ENCODE measurements at regions not wholly inside any gene's neighbourhood (a gene's known extent, or its start where the extent isn't known, plus 50 kb on each side); places are given as distances from the start of the nearest gene placed in this dataset.
"Not testable (repeated sequence)": the region's sequence is repeated elsewhere in the genome, so short reads cannot be mapped to it uniquely, and the experiment has no call there.

GRCh38 chr5:44117947-44118346 lies 271.3 kb downstream of the FGF10 start:
- not testable (repeated sequence) for DNase-seq; H3K9me3 ChIP-seq (ENCODE audit: control insufficient read depth, low read length); H3K4ac ChIP-seq (ENCODE audit: low read depth in 1 of 2, low read length in 2 of 2); H3K79me1 ChIP-seq (replicated peaks; ENCODE audit: low read length, poor library complexity, severe bottlenecking); H3K9ac ChIP-seq (ENCODE audit: low read length); H3K23ac ChIP-seq (ENCODE audit: low read length in 2 of 2); H2AFZ ChIP-seq (ENCODE audit: low read depth, low read length); H3K36me3 ChIP-seq (ENCODE audit: control insufficient read depth in 1 of 2, insufficient read depth in 2 of 2, low read depth in 1 of 2, low read length in 2 of 2); H3K18ac ChIP-seq (ENCODE audit: low read depth in 1 of 2, low read length in 2 of 2); H3K27me3 ChIP-seq (ENCODE audit: control insufficient read depth in 1 of 2, insufficient read depth in 1 of 2, low read length in 2 of 2); H4K8ac ChIP-seq (ENCODE audit: low read length); H3K14ac ChIP-seq (ENCODE audit: low read length in 2 of 2); H2BK120ac ChIP-seq (ENCODE audit: low read depth, low read length); H3K4me2 ChIP-seq (ENCODE audit: low read length, poor library complexity, severe bottlenecking); H4K91ac ChIP-seq (ENCODE audit: low read length); H3K27ac ChIP-seq (ENCODE audit: low read length, poor library complexity, severe bottlenecking); H3K4me1 ChIP-seq (ENCODE audit: control insufficient read depth, insufficient read depth, low read depth, low read length); H2AK5ac ChIP-seq (ENCODE audit: low read length, severe bottlenecking); H2BK15ac ChIP-seq (ENCODE audit: low read depth, poor library complexity, severe bottlenecking); H3K4me3 ChIP-seq (ENCODE audit: insufficient read depth in 1 of 2, low read depth in 1 of 2, low read length in 2 of 2); H2BK5ac ChIP-seq (ENCODE audit: low read depth, low read length, poor library complexity, severe bottlenecking); H2BK12ac ChIP-seq (ENCODE audit: low read length in 2 of 2)
- WGBS: 59% methylated on average over 3 of the region's 3 CpGs

DNA sequence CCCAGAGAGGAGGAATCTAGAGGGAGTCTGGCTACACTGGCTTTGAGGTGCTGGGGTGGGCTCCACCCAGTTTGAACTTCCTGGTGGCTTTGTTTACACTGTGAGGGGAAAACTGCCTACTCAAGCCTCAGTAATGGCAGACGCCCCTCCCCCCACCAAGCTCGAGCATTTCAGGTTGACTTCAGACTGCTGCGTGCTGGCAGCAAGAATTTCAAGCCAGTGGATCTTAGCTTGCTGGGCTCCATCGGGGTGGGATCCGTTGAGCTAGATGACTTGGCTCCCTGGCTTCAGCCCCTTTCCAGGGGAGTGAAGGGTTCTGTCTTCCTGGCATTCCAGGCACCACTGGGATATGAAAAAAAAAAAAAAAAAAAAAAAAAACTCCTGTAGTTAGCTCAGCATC lies 281.0 kb downstream of the FGF10 start:
- not testable (repeated sequence) for H3K4me3 ChIP-seq (ENCODE audit: insufficient read depth in 1 of 2, low read depth in 1 of 2, low read length in 2 of 2); H3K9ac ChIP-seq (ENCODE audit: low read length); H2BK12ac ChIP-seq (ENCODE audit: low read length in 2 of 2); H4K8ac ChIP-seq (ENCODE audit: low read length); H4K91ac ChIP-seq (ENCODE audit: low read length); H2AK5ac ChIP-seq (ENCODE audit: low read length, severe bottlenecking); H3K9me3 ChIP-seq (ENCODE audit: control insufficient read depth, low read length); DNase-seq; H3K36me3 ChIP-seq (ENCODE audit: control insufficient read depth in 1 of 2, insufficient read depth in 2 of 2, low read depth in 1 of 2, low read length in 2 of 2); H2AFZ ChIP-seq (ENCODE audit: low read depth, low read length); H2BK15ac ChIP-seq (ENCODE audit: low read depth, poor library complexity, severe bottlenecking); H3K79me1 ChIP-seq (replicated peaks; ENCODE audit: low read length, poor library complexity, severe bottlenecking); H3K4me2 ChIP-seq (ENCODE audit: low read length, poor library complexity, severe bottlenecking); H2BK5ac ChIP-seq (ENCODE audit: low read depth, low read length, poor library complexity, severe bottlenecking); H3K4ac ChIP-seq (ENCODE audit: low read depth in 1 of 2, low read length in 2 of 2); H3K14ac ChIP-seq (ENCODE audit: low read length in 2 of 2); H3K27me3 ChIP-seq (ENCODE audit: control insufficient read depth in 1 of 2, insufficient read depth in 1 of 2, low read length in 2 of 2); H3K4me1 ChIP-seq (ENCODE audit: control insufficient read depth, insufficient read depth, low read depth, low read length); H3K23ac ChIP-seq (ENCODE audit: low read length in 2 of 2); H3K27ac ChIP-seq (ENCODE audit: low read length, poor library complexity, severe bottlenecking); H3K18ac ChIP-seq (ENCODE audit: low read depth in 1 of 2, low read length in 2 of 2); H2BK120ac ChIP-seq (ENCODE audit: low read depth, low read length)
- WGBS: 63% methylated on average over 4 of the region's 5 CpGs

DNA sequence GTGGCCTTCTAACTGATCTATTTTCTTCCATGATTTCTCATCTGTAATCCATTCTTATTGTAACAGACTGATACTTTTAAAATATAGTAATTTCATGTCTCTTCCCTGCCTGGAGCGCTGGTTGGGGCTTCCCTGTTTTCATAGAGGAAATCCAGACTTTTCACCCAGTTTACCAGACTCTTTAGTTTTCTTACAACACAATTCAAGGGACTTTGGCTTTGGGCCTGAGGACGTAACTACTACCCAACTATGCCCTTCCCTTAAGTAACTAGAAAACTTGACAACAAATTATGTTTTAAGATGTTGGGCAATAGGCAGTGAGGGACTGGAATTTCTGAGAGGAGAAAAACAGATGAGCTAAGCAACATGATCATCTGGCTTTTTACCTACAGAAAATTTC lies 289.6 kb downstream of the FGF10 start:
- Histone ChIP-seq H2BK120ac (ENCODE audit: low read depth, low read length) (no peak overlapping the region), H2BK15ac (ENCODE audit: low read depth, poor library complexity, severe bottlenecking) (no peak overlapping the region), H2AFZ (ENCODE audit: low read depth, low read length) (no peak overlapping the region), H3K9ac (ENCODE audit: low read length) (no peak overlapping the region), H3K23ac (ENCODE audit: low read length in 2 of 2) (no peak overlapping the region), H3K27ac (ENCODE audit: low read length, poor library complexity, severe bottlenecking) (no peak overlapping the region), H2BK5ac (ENCODE audit: low read depth, low read length, poor library complexity, severe bottlenecking) (no peak overlapping the region), H3K27me3 (ENCODE audit: control insufficient read depth in 1 of 2, insufficient read depth in 1 of 2, low read length in 2 of 2) (no peaks in the 10 kb centered on the region), H4K91ac (ENCODE audit: low read length) (no peak overlapping the region), H3K4ac (ENCODE audit: low read depth in 1 of 2, low read length in 2 of 2) (no peak overlapping the region), H3K79me1 (replicated peaks; ENCODE audit: low read length, poor library complexity, severe bottlenecking) (no peaks in the 10 kb centered on the region), H2AK5ac (ENCODE audit: low read length, severe bottlenecking) (no peak overlapping the region), H3K18ac (ENCODE audit: low read depth in 1 of 2, low read length in 2 of 2) (no peak overlapping the region), H3K14ac (ENCODE audit: low read length in 2 of 2) (no peak overlapping the region), H4K8ac (ENCODE audit: low read length) (no peak overlapping the region), H3K4me2 (ENCODE audit: low read length, poor library complexity, severe bottlenecking) (no peak overlapping the region), H2BK12ac (ENCODE audit: low read length in 2 of 2) (no peak overlapping the region), H3K4me1 (ENCODE audit: control insufficient read depth, insufficient read depth, low read depth, low read length) (no peaks in the 10 kb centered on the region), H3K36me3 (ENCODE audit: control insufficient read depth in 1 of 2, insufficient read depth in 2 of 2, low read depth in 1 of 2, low read length in 2 of 2) (no peaks in the 10 kb centered on the region), H3K4me3 (ENCODE audit: insufficient read depth in 1 of 2, low read depth in 1 of 2, low read length in 2 of 2) (no peak overlapping the region), H3K9me3 (ENCODE audit: control insufficient read depth, low read length) (no peaks in the 10 kb centered on the region)
- no peak for DNase-seq
- 67% methylated on average over 1 of the region's 2 CpGs for WGBS

DNA sequence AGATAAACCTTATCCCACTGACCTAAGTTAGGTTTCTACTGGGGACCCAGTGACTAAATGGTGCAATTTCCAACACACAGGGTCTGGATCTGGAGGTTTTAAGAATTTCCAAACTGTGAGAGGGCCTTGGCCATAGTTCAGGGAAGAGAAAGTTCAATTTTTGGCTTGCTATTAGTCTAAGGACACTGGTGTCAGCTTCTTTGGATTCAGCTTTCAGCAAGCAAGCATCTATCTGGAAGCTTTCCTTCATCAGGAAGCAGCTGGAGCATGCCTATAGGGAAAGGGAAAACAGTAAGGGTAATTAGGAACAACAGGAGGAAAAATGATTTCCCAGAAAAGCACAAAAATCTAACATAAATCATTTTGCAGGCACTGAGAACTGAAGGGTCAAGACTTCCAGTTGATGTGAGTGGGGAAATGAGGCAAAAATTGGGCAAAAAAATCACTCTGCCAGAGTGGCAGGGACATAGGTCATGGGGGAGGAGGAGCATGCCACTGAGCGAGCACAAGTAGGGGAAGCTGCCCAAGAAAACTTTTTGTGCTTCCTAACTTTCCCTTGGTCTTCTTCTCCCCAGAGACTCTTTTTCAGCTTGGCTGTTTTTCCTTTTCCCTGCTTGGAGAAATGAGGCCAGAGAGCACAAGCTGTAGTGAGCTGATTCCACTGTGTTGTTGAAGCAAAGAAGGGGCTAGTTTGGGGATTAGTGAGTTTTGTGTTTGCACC lies 299.6 kb downstream of the FGF10 start:
- Histone ChIP-seq H2BK12ac (ENCODE audit: low read length in 2 of 2) (no peak overlapping the region), H4K8ac (ENCODE audit: low read length) (no peak overlapping the region), H3K14ac (ENCODE audit: low read length in 2 of 2) (no peak overlapping the region), H3K4ac (ENCODE audit: low read depth in 1 of 2, low read length in 2 of 2) (no peak overlapping the region), H3K9ac (ENCODE audit: low read length) (no peak overlapping the region), H3K27ac (ENCODE audit: low read length, poor library complexity, severe bottlenecking) (no peak overlapping the region), H3K4me3 (ENCODE audit: insufficient read depth in 1 of 2, low read depth in 1 of 2, low read length in 2 of 2) (no peak overlapping the region), H2BK15ac (ENCODE audit: low read depth, poor library complexity, severe bottlenecking) (no peak overlapping the region), H2AFZ (ENCODE audit: low read depth, low read length) (no peak overlapping the region), H3K79me1 (replicated peaks; ENCODE audit: low read length, poor library complexity, severe bottlenecking) (no peaks in the 10 kb centered on the region), H2BK5ac (ENCODE audit: low read depth, low read length, poor library complexity, severe bottlenecking) (no peak overlapping the region), H3K23ac (ENCODE audit: low read length in 2 of 2) (no peak overlapping the region), H3K9me3 (ENCODE audit: control insufficient read depth, low read length) (no peaks in the 10 kb centered on the region), H3K27me3 (ENCODE audit: control insufficient read depth in 1 of 2, insufficient read depth in 1 of 2, low read length in 2 of 2) (no peaks in the 10 kb centered on the region), H3K4me1 (ENCODE audit: control insufficient read depth, insufficient read depth, low read depth, low read length) (no peaks in the 10 kb centered on the region), H3K4me2 (ENCODE audit: low read length, poor library complexity, severe bottlenecking) (no peak overlapping the region), H4K91ac (ENCODE audit: low read length) (no peak overlapping the region), H3K36me3 (ENCODE audit: control insufficient read depth in 1 of 2, insufficient read depth in 2 of 2, low read depth in 1 of 2, low read length in 2 of 2) (no peaks in the 10 kb centered on the region), H2BK120ac (ENCODE audit: low read depth, low read length) (no peak overlapping the region), H3K18ac (ENCODE audit: low read depth in 1 of 2, low read length in 2 of 2) (no peak overlapping the region), H2AK5ac (ENCODE audit: low read length, severe bottlenecking) (no peak overlapping the region)
- no peak for DNase-seq
- WGBS: 25% methylated on average over 1 of the region's 1 CpG
